RPMI7951 (cell line): ENCODE measurements at regions not wholly inside any gene's neighbourhood (a gene's known extent, or its start where the extent isn't known, plus 50 kb on each side); places are given as distances from the start of the nearest gene placed in this dataset.

Experiments used
- DNase-seq: peaks from one replicate; pipeline ENCODE4 v3.0.0-alpha.2; 2012; ENCODE audit warnings: low read depth

DNA sequence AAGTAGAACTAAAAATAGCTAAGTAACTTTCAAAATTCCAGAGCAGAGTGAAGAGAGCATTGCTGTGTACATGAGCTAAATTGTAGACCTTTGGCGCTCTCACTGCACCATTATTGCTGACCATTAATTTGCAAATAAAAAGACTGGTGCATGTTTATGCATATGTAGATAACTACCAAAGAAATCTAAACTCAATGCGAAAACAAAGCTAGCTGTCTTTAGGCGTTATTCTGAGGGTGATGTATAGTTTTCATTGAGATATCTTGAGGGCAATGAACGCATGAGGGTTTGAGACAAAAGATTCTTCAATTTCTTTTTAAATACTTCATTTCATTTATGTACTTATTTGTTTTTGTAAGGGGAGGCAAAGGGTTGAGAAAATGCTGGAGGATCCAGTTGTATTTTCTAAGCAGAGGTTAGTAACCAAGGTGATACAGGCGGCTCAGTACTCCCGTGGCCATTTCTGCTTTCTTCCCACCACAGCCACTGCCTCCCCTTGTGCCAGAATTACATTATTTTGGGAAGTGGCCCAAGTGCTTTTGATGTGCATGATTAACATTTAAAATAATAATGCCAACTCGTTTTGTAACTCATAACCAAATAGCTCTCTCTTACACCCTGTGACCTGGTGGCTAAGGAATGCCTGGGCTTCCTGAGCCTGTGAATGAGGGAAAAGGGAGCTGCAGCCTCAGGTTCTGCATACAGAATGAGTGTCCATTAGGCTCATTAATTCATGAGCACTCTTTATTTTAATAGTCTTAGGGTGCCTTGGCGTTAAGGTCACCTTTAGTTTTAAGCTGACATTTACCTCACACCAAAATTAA, 797.8 kb upstream of the GYPC start:
- no peak for DNase-seq

GRCh38 chr2:125861461-125861860, 794.5 kb upstream of the GYPC start:
- DNase-seq, result no peak

GRCh38 chr2:125867908-125868307, 788.0 kb upstream of the GYPC start:
- DNase-seq, result no peak

- DNase-seq, result no peak
Measured at GRCh38 chr2:125870264-125870663, 785.7 kb upstream of the GYPC start.

- DNase-seq, result no peak
Measured at GRCh38 chr2:125870746-125871145, 785.2 kb upstream of the GYPC start.

DNA sequence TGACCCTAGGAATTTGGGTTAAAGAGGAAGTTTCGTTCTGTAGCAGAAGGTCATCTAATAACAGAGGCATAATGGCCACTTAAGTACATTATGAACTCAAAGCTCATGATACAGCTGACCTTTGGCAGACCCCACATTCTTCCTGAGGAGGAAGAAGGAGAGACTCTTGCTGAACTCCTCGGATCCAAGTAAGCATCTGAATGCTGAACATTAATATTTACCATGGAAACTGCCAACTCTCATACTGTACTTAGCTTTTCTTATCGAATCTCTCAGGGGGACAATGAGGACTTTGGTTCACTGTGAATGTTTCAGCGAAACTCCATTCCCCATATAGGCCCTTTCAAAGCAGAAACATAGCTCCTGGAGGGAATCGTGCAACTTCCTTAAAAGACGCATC, 781.4 kb upstream of the GYPC start:
- no peak for DNase-seq

DNA sequence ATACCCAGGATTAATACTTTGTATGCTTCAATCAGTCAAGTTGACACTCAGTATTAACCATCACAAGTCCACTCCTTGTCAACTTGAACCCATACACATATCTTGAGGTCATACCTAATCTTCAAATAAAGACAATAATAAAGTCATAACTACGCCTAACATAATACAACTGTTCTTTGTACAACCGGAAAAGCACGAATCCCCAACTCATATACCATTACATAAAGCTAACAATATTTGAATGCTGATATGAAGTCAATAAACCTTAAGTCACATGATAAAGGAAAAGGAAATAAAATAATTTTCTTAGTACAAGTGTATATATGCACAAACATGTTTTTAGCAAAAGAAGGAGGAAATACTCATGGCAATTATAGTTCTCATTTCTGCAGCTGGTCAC, 770.6 kb upstream of the GYPC start:
- no peak for DNase-seq

DNA sequence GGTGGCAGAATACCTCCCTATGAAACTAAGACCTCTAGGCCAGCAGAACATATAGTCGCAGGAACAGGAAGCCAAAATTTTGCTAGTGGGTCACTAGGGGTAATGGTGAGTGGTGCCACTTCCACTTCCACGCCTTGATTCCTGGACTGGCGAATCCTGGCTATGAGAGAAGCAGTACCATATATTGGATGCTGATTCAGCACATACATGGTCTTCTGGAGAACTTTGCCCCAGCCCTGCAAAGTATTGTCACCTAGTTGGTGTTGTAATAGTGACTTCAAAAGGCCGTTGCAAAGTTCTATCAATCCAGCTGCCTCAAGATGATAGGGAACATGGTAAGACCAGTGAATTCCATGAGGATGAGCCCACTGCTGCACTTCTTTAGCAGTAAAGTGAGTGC, 769.8 kb upstream of the GYPC start:
- no peak for DNase-seq

DNA sequence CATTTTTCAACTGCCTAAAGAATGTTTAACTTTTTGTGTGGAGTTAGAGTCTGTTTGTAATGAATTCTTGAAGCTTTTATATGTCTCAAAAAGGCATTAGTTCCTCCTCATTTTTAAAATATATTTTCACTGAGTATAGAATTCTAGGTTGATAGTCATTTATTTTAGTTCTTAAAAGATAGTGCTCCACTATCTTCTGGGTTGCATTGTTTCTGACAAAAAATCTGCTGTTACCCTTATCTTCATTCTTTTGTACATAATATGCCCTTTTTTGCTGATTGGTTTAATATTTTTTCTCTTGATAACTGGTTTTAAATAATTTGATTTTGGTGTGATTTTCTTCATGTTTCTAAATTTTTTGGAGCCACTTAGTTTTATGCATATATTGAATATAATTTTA, 754.7 kb upstream of the GYPC start:
- no peak for DNase-seq

- no peak for DNase-seq
Measured at GRCh38 chr2:125925891-125926546, 729.9 kb upstream of the GYPC start.

DNA sequence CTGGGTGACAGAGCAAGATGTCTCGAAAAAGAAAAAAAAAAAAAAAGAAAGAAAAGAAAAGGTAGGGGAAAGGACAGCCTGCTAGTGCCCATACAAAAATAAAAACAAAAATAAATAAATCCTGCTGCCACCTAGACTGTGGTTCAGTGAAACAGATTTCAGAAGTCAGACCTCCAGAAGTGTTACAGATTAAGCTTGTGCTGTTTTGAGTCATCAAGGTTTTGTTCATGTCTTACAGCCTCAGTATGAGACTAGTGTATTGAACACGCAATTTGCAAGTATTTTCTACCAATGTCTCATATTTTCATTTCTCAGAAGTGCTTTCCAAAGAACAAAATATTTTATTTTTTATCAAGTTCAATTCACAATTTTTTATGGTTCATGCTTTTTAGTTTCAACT, 720.4 kb upstream of the GYPC start:
- no peak for DNase-seq

- no peak for DNase-seq
Measured at GRCh38 chr2:125942585-125943424, 713.2 kb upstream of the GYPC start.

GRCh38 chr2:125959047-125959446, 696.9 kb upstream of the GYPC start:
- no peak for DNase-seq

- no peak for DNase-seq
Measured at GRCh38 chr2:125961739-125962138, 694.2 kb upstream of the GYPC start.

- no peak for DNase-seq
Measured at GRCh38 chr2:125979886-125980285, 676.1 kb upstream of the GYPC start.

DNA sequence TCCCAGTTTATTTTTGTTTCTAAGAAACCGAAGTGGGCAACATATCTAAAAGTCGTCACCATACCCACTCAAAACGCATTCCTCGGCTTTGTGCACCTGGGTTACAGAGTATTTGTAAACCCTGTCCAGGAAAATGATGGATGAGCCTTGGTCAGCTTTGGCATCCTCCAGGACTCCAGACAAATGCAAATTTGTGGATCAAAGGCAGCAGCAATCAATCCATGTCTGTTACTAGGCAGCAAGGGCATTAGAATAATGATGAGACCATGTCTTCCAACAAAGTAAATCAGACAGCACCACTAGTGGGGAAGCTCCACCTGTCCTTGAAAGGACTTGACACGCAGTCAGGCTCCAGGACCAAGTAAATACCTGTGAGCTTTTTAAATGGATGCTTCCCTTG, 672.6 kb upstream of the GYPC start:
- no peak for DNase-seq

- no peak for DNase-seq
Measured at GRCh38 chr2:126029316-126029715, 626.6 kb upstream of the GYPC start.

GRCh38 chr2:126038861-126039260, 617.1 kb upstream of the GYPC start:
- no peak for DNase-seq

- no peak for DNase-seq
Measured at GRCh38 chr2:126041391-126042047, 614.4 kb upstream of the GYPC start.

DNA sequence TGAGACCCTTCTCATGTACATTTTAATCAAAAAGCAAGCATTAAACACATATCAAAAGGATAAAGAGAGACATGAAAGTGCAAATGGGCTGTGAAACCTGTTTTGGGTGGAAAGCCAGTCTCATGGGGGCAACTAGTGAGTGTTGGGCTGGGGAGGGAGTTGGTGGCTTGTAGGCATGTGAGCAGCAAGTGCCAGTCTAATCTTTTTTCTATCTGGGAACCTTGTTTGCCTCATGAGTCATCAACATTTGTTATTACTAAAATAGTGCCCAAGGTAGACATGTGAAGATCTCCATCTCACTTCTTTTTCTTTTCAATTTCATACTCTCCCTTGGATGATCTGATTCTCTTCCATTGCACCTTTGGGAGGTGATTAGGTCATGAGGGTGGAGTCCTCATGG, 613.9 kb upstream of the GYPC start:
- DNase-seq, result no peak

DNA sequence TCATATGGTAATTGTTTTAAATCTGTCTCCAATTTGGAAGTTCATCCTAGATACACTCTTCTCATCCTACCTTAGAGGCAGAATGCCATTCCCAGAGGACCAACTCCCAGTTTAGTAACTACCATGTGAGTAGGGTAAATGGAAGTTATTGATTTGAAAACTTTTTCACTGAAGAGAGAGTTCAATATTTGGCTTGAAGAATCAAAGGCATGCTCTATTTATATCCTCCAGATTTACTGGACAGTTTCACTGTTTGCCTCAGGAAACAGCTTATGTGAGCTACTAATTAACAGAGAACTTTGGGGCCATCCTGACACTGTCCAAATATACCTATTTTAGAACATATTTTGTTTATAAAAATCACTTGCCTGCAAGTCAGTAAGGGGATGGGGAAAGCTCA, 607.2 kb upstream of the GYPC start:
- DNase-seq, result no peak

DNA sequence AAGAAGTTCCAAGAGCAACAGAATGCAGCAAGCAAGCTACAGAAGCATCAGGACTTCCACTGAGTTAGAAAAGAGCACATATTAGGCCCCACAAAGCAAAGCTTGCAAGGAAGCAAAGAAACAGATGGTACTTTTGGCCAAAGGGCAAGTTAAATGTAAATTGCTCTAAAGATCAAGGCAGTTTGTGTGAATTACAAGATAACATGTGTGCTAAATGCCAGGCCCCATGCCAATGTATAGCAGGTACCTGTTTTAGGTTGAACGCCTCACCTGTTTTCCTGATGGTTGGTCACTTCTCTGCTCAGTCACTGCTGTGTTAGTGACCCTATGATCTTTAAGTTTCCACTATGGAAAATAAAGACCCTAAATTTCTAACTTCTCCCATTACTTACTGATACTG, 606.5 kb upstream of the GYPC start:
- DNase-seq, result no peak
